ENCODE measurements at regions not wholly inside any gene's neighbourhood (a gene's known extent, or its start where the extent isn't known, plus 50 kb on each side); places are given as distances from the start of the nearest gene placed in this dataset.

DNA sequence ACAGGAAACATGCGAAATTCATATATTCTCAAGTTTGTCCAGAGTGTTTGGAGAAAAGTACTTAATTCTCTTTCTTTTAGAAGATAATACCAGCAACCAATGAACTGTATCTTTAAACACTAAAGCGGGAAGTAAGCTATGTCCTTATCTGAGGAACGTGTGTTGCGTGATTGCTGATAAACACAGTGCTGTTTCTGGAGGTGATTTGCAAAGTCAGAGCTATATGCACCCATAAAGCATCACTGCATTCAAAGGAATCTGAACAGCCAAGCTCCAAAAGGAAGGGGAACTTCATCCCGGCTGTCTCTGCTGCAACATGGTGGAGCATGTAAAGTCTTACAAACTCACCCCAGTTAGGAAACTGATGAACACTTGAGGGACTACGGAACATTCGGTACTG, 271.7 kb upstream of the FN1 start:
- 96% methylated on average over 7 of the region's 7 CpGs for WGBS
- DNase-seq (ENCODE audit: low read depth in 6 of 9, low spot score in 9 of 9), result no peak
- Histone ChIP-seq H3K27ac (ENCODE audit: low read depth in 1 of 2, low read length in 1 of 2) (no peak overlapping the region), H3K4me1 (ENCODE audit: control insufficient read depth in 2 of 2, insufficient read depth in 2 of 2, low read length in 2 of 2) (no peaks in the 10 kb centered on the region), H3K9me3 (ENCODE audit: control insufficient read depth in 2 of 2, insufficient read depth in 1 of 2, low read length in 1 of 2) (no peaks in the 10 kb centered on the region), H3K27me3 (ENCODE audit: control insufficient read depth in 2 of 2, insufficient read depth in 1 of 2, low read length in 1 of 2) (no peaks in the 10 kb centered on the region), H3K4me3 (ENCODE audit: low read length in 2 of 2) (no peak overlapping the region), H3K36me3 (ENCODE audit: control insufficient read depth in 2 of 2, insufficient read depth in 2 of 2, low read length in 1 of 2) (no peaks in the 10 kb centered on the region)

DNA sequence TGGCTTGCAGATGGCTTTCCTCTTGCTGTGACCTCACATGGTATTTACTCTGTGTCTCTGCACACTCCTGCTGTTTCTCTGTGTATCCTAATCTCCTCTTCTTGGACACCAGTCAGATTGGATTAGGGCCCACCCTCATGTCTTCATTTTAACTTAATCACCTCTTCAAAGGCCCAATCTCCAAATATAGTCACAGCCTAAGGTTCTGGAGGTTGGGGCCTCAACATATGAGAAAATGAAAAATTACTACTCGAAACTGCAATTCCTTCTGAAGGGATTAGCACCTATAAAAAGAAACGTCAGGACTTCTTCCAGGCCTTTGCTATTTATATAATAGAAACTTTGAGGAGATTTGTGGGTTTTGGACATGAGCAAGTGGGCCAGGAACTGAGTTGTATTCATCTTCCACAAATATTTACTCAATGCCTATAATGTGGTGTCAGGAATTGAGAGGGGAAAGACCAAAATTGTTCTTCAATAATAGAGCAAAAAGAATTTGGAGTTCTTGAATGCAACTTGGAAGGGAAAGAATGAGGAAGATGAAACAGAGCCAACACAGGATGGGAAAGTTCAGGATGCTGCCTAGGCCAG, 270.0 kb upstream of the FN1 start:
- H3K27me3 ChIP-seq (ENCODE audit: control insufficient read depth in 2 of 2, insufficient read depth in 1 of 2, low read length in 1 of 2), result no peaks in the 10 kb centered on the region
- H3K4me3 ChIP-seq (ENCODE audit: low read length in 2 of 2), result no peak overlapping the region
- H3K27ac ChIP-seq (ENCODE audit: low read depth in 1 of 2, low read length in 1 of 2), result no peak overlapping the region
- no peaks in the 10 kb centered on the region for H3K36me3 ChIP-seq (ENCODE audit: control insufficient read depth in 2 of 2, insufficient read depth in 2 of 2, low read length in 1 of 2)
- DNase-seq (ENCODE audit: low read depth in 6 of 9, low spot score in 9 of 9), result no peak
- WGBS, result 91% methylated on average over 2 of the region's 2 CpGs
- H3K9me3 ChIP-seq (ENCODE audit: control insufficient read depth in 2 of 2, insufficient read depth in 1 of 2, low read length in 1 of 2), result no peaks in the 10 kb centered on the region
- H3K4me1 ChIP-seq (ENCODE audit: control insufficient read depth in 2 of 2, insufficient read depth in 2 of 2, low read length in 2 of 2), result no peaks in the 10 kb centered on the region

DNA sequence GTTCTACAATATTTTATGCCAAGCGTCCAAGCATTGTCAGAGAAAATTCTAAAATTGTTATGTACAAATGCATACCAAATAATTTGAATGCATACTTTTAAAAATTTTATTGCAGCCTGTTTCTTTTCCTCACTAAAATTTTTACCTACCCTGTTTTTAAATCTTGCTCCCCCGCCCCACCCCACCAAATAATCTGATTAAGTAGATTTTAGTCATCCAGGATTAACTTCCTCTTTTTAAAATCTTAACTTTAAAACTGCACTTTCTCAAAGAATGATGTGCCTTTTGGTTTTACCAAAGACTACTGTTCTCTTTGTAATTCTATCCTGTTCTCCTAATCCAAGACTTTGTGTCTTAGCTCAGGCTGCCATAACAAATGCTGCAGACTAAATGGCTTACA, 269.4 kb upstream of the FN1 start:
- no peaks in the 10 kb centered on the region for H3K4me1 ChIP-seq (ENCODE audit: control insufficient read depth in 2 of 2, insufficient read depth in 2 of 2, low read length in 2 of 2)
- no peak for DNase-seq (ENCODE audit: low read depth in 6 of 9, low spot score in 9 of 9)
- H3K9me3 ChIP-seq (ENCODE audit: control insufficient read depth in 2 of 2, insufficient read depth in 1 of 2, low read length in 1 of 2), result no peaks in the 10 kb centered on the region
- WGBS, result 93% methylated on average over 2 of the region's 2 CpGs
- H3K27ac ChIP-seq (ENCODE audit: low read depth in 1 of 2, low read length in 1 of 2), result no peak overlapping the region
- H3K27me3 ChIP-seq (ENCODE audit: control insufficient read depth in 2 of 2, insufficient read depth in 1 of 2, low read length in 1 of 2), result no peaks in the 10 kb centered on the region
- H3K36me3 ChIP-seq (ENCODE audit: control insufficient read depth in 2 of 2, insufficient read depth in 2 of 2, low read length in 1 of 2), result no peaks in the 10 kb centered on the region
- H3K4me3 ChIP-seq (ENCODE audit: low read length in 2 of 2), result no peak overlapping the region

DNA sequence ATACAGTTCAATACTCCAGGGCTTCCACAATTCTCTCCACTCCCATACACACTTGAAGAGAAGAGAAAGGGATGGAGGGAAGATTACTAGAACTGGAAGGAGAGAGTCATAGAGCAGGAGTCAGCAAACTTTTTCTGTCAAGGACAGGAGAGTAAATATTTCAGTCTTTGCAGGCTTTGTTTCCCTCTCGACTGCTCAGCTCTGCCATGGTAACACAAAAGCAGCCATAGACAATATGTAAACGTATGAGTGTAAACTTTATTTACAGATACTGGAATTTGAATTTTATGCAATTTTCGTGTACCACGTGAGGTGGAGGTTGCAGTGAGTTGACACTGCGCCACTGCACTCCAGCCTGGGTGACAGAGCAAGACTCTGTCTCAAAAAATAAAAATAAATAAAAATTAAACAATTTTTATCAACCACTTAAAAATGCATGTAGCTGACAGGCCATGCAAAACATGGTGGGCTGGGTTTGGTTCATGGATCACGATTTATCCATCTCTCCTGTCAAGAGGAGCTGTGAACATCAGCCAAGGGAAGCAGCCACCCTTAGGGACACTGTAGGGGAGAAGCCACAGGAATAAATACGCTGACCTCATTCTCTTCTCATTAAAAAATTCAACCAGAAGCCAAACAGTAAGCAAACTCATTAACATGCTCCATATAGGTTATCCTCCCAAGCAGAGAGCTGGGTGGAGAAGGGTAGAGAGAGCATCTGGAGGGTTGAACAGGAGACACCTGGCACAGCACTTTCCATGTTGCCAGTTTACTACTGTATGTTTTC, 266.4 kb upstream of the FN1 start:
- WGBS, result 91% methylated on average over 7 of the region's 7 CpGs
- H3K27me3 ChIP-seq (ENCODE audit: control insufficient read depth in 2 of 2, insufficient read depth in 1 of 2, low read length in 1 of 2), result no peaks in the 10 kb centered on the region
- no peaks in the 10 kb centered on the region for H3K36me3 ChIP-seq (ENCODE audit: control insufficient read depth in 2 of 2, insufficient read depth in 2 of 2, low read length in 1 of 2)
- no peak overlapping the region for H3K27ac ChIP-seq (ENCODE audit: low read depth in 1 of 2, low read length in 1 of 2)
- peaks cover 0 to 6% of the 10 kb centered on the region in 2 donors for H3K9me3 ChIP-seq (ENCODE audit: control insufficient read depth in 2 of 2, insufficient read depth in 1 of 2, low read length in 1 of 2)
- H3K4me3 ChIP-seq (ENCODE audit: low read length in 2 of 2), result no peak overlapping the region
- no peak for DNase-seq (ENCODE audit: low read depth in 6 of 9, low spot score in 9 of 9)
- no peaks in the 10 kb centered on the region for H3K4me1 ChIP-seq (ENCODE audit: control insufficient read depth in 2 of 2, insufficient read depth in 2 of 2, low read length in 2 of 2)

DNA sequence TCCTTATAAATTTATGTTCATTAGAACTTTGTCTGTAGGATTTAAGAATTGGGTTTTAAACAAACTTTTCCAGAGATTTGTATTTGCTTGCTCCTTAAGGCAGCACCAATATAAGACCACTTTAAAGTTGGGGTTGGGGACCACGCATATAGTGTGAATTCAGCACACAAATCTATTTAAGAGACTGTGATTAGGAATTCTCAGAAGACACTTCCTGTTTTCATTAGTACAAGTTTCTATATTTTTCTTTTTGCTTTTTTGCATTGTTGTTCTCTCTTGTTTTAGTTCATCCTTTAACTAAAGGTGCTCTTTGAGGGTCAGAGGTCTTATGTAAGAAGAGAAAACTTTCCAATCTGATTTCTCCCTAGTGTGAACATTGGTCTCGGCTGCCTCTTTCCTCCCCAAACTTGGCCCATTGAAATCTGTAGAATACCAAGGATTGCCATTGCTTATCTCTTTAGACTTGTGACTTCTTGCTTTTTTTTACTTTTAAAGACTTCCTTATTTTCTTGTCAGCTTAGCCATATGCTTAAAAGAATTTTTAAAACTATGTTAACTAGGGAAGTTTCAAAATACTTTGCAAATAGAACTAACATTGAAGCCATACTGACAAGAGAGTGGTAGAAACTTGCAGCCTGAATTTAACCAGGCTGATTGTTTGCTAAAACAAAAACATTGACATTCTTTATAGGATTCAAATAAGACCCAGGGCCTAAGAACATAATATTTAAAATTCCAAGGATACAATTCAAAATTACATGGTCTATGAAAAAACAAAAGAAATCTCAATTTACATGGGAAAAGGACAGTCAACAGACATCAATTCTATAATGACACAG, 264.1 kb upstream of the FN1 start:
- H3K27ac ChIP-seq (ENCODE audit: low read depth in 1 of 2, low read length in 1 of 2), result no peak overlapping the region
- no peaks in the 10 kb centered on the region for H3K27me3 ChIP-seq (ENCODE audit: control insufficient read depth in 2 of 2, insufficient read depth in 1 of 2, low read length in 1 of 2)
- 81% methylated on average over 2 of the region's 2 CpGs for WGBS
- H3K9me3 ChIP-seq (ENCODE audit: control insufficient read depth in 2 of 2, insufficient read depth in 1 of 2, low read length in 1 of 2), result peaks cover 0 to 6% of the 10 kb centered on the region in 2 donors
- H3K4me1 ChIP-seq (ENCODE audit: control insufficient read depth in 2 of 2, insufficient read depth in 2 of 2, low read length in 2 of 2), result no peaks in the 10 kb centered on the region
- H3K36me3 ChIP-seq (ENCODE audit: control insufficient read depth in 2 of 2, insufficient read depth in 2 of 2, low read length in 1 of 2), result no peaks in the 10 kb centered on the region
- H3K4me3 ChIP-seq (ENCODE audit: low read length in 2 of 2), result no peak overlapping the region
- DNase-seq (ENCODE audit: low read depth in 6 of 9, low spot score in 9 of 9), result no peak

DNA sequence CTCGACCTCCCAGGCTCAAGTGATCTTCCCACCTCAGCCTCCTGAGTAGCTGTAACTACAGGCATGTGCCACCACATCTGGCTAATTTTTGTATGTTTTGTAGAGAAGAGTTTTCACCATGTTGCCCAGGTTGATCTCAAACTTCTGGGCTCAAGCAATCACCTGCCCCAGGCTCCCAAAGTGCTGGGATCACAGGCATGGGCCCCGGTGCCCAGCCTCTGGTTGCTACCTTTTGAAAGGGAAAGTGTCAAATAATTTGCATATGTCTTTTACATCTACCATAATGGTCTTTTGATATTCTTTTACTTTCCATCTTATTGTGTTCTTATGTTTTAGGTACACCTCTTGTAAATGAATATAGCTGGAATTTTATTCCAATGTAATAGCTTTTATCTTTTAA, 263.1 kb upstream of the FN1 start:
- DNase-seq (ENCODE audit: low read depth in 6 of 9, low spot score in 9 of 9), result no peak
- Histone ChIP-seq H3K4me1 (ENCODE audit: control insufficient read depth in 2 of 2, insufficient read depth in 2 of 2, low read length in 2 of 2) (no peaks in the 10 kb centered on the region), H3K36me3 (ENCODE audit: control insufficient read depth in 2 of 2, insufficient read depth in 2 of 2, low read length in 1 of 2) (no peaks in the 10 kb centered on the region), H3K27ac (ENCODE audit: low read depth in 1 of 2, low read length in 1 of 2) (no peak overlapping the region), H3K27me3 (ENCODE audit: control insufficient read depth in 2 of 2, insufficient read depth in 1 of 2, low read length in 1 of 2) (no peaks in the 10 kb centered on the region), H3K9me3 (ENCODE audit: control insufficient read depth in 2 of 2, insufficient read depth in 1 of 2, low read length in 1 of 2) (peaks cover 0 to 6% of the 10 kb centered on the region in 2 donors), H3K4me3 (ENCODE audit: low read length in 2 of 2) (no peak overlapping the region)
- 93% methylated on average over 2 of the region's 2 CpGs for WGBS

DNA sequence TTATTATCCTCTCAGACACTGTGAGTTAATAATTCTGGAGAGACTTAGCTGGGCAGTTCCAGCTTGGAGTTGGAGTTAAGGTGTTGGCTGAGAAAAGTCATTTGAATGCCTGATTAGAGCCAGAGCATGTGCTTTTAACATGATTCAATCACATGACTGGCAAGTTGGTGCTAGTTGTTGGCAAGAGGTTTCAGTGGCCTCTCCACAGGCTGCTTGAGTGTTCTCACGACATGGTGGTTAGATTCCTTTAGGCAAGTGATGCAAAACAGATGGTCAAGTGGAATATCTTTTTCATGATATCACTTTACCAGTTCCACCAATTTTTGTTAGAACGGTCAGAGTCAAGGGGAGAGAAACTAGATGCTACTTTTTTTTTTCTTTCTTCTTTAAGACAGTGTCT, 262.7 kb upstream of the FN1 start:
- DNase-seq (ENCODE audit: low read depth in 6 of 9, low spot score in 9 of 9), result no peak
- Histone ChIP-seq H3K4me1 (ENCODE audit: control insufficient read depth in 2 of 2, insufficient read depth in 2 of 2, low read length in 2 of 2) (no peaks in the 10 kb centered on the region), H3K27me3 (ENCODE audit: control insufficient read depth in 2 of 2, insufficient read depth in 1 of 2, low read length in 1 of 2) (no peaks in the 10 kb centered on the region), H3K27ac (ENCODE audit: low read depth in 1 of 2, low read length in 1 of 2) (no peak overlapping the region), H3K36me3 (ENCODE audit: control insufficient read depth in 2 of 2, insufficient read depth in 2 of 2, low read length in 1 of 2) (no peaks in the 10 kb centered on the region), H3K9me3 (ENCODE audit: control insufficient read depth in 2 of 2, insufficient read depth in 1 of 2, low read length in 1 of 2) (peaks cover 0 to 6% of the 10 kb centered on the region in 2 donors), H3K4me3 (ENCODE audit: low read length in 2 of 2) (no peak overlapping the region)
- WGBS, result 94% methylated on average over 2 of the region's 2 CpGs

DNA sequence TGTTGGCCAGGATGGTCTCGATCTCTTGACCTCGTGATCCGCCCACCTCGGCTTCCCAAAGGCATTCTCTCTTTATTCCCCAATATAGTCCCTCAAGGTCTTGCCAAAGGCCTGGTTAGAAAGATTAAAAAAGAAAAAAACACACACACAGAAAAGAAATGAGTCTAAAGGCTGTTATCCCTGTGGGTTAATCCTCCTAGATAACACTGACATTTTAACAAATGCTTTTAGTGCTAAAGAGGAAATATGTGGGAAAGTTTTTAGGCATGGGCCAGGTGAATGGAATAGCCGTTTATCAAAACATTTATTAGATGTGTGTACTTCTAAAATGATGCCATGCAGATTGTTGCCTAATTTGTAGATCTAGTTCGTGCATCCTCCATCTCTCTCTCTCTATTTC, 261.6 kb upstream of the FN1 start:
- Histone ChIP-seq H3K36me3 (ENCODE audit: control insufficient read depth in 2 of 2, insufficient read depth in 2 of 2, low read length in 1 of 2) (no peaks in the 10 kb centered on the region), H3K27ac (ENCODE audit: low read depth in 1 of 2, low read length in 1 of 2) (no peak overlapping the region), H3K27me3 (ENCODE audit: control insufficient read depth in 2 of 2, insufficient read depth in 1 of 2, low read length in 1 of 2) (no peaks in the 10 kb centered on the region), H3K9me3 (ENCODE audit: control insufficient read depth in 2 of 2, insufficient read depth in 1 of 2, low read length in 1 of 2) (peaks cover 0 to 6% of the 10 kb centered on the region in 2 donors), H3K4me3 (ENCODE audit: low read length in 2 of 2) (no peak overlapping the region), H3K4me1 (ENCODE audit: control insufficient read depth in 2 of 2, insufficient read depth in 2 of 2, low read length in 2 of 2) (no peaks in the 10 kb centered on the region)
- DNase-seq (ENCODE audit: low read depth in 6 of 9, low spot score in 9 of 9), result no peak
- WGBS, result 80% methylated on average over 6 of the region's 6 CpGs

DNA sequence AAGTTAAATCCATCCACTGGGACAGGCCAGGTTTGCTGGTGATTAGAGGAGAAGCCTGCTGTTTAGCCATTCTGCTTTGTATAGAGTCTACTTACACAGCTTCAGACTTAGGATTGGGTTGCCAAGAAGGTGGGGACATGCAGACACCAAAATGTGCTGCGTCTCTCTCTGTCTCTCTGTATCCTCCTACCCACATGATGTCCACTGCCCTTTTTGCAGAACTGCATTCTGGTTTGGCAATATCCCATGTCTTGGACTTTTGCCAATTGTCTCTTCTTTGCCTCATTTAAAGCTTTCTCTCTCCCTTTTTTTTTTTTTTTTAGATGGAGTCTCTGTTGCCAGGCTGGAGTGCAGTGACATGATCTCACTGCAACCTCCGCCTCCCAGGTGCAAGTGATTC, 261.1 kb upstream of the FN1 start:
- no peaks in the 10 kb centered on the region for H3K4me1 ChIP-seq (ENCODE audit: control insufficient read depth in 2 of 2, insufficient read depth in 2 of 2, low read length in 2 of 2)
- no peak for DNase-seq (ENCODE audit: low read depth in 6 of 9, low spot score in 9 of 9)
- 97% methylated on average over 2 of the region's 2 CpGs for WGBS
- H3K27ac ChIP-seq (ENCODE audit: low read depth in 1 of 2, low read length in 1 of 2), result no peak overlapping the region
- no peaks in the 10 kb centered on the region for H3K27me3 ChIP-seq (ENCODE audit: control insufficient read depth in 2 of 2, insufficient read depth in 1 of 2, low read length in 1 of 2)
- H3K4me3 ChIP-seq (ENCODE audit: low read length in 2 of 2), result no peak overlapping the region
- H3K9me3 ChIP-seq (ENCODE audit: control insufficient read depth in 2 of 2, insufficient read depth in 1 of 2, low read length in 1 of 2), result peaks cover 0 to 6% of the 10 kb centered on the region in 2 donors
- H3K36me3 ChIP-seq (ENCODE audit: control insufficient read depth in 2 of 2, insufficient read depth in 2 of 2, low read length in 1 of 2), result no peaks in the 10 kb centered on the region

Data from thymus (tissue), 11 donors.